ENCODE measurements at regions not wholly inside any gene's neighbourhood (a gene's known extent, or its start where the extent isn't known, plus 50 kb on each side); places are given as distances from the start of the nearest gene placed in this dataset.

- Mint-ChIP-seq H3K9me3 (peaks cover 6% of the 10 kb centered on the region), H3K36me3 (peaks cover 3% of the 10 kb centered on the region), H3K4me1 (ENCODE audit: unreplicated experiment) (no peaks in the 10 kb centered on the region), H3K4me3 (no peak overlapping the region), H3K27ac (no peak overlapping the region), H3K27me3 (no peaks in the 10 kb centered on the region)
- DNase-seq (ENCODE audit: extremely low spot score, unreplicated experiment) = no peak
- peak; percentile 47 for TF ChIP-seq CTCF (conservative IDR thresholded peaks at IDR 0.05)
Observed at GRCh38 chr19:14318873-14319272, 62.4 kb upstream of the ADGRE5 start.

GRCh38 chr19:14317157-14317556 is 64.1 kb upstream of the ADGRE5 start:
- Mint-ChIP-seq H3K27ac (no peak overlapping the region), H3K9me3 (peaks cover 6% of the 10 kb centered on the region), H3K4me3 (no peak overlapping the region)

GRCh38 chr19:14315433-14315832 is 65.8 kb upstream of the ADGRE5 start:
- H3K4me1 Mint-ChIP-seq (ENCODE audit: unreplicated experiment) = no peaks in the 10 kb centered on the region
- no peak for DNase-seq (ENCODE audit: extremely low spot score, unreplicated experiment)
- no peak overlapping the region for H3K4me3 Mint-ChIP-seq
- H3K27ac Mint-ChIP-seq = no peak overlapping the region
- peaks cover 3% of the 10 kb centered on the region for H3K36me3 Mint-ChIP-seq
- peaks cover 6% of the 10 kb centered on the region for H3K9me3 Mint-ChIP-seq
- peak; percentile 43 for TF ChIP-seq CTCF (conservative IDR thresholded peaks at IDR 0.05)
- no peaks in the 10 kb centered on the region for H3K27me3 Mint-ChIP-seq

More at GRCh38 chr19:14317157-14317556, 64.1 kb upstream of the ADGRE5 start:
- DNase-seq (ENCODE audit: extremely low spot score, unreplicated experiment) = no peak
- TF ChIP-seq CTCF (conservative IDR thresholded peaks at IDR 0.05) = no peak
- Mint-ChIP-seq H3K4me1 (ENCODE audit: unreplicated experiment) (no peaks in the 10 kb centered on the region), H3K27me3 (no peaks in the 10 kb centered on the region), H3K36me3 (peaks cover 3% of the 10 kb centered on the region)

- H3K36me3 Mint-ChIP-seq = no peaks in the 10 kb centered on the region
- H3K27me3 Mint-ChIP-seq = no peaks in the 10 kb centered on the region
- TF ChIP-seq CTCF (conservative IDR thresholded peaks at IDR 0.05) = no peak
- DNase-seq (ENCODE audit: extremely low spot score, unreplicated experiment) = no peak
- no peaks in the 10 kb centered on the region for H3K9me3 Mint-ChIP-seq
- no peaks in the 10 kb centered on the region for H3K4me1 Mint-ChIP-seq (ENCODE audit: unreplicated experiment)
- no peak overlapping the region for H3K27ac Mint-ChIP-seq
- H3K4me3 Mint-ChIP-seq = no peak overlapping the region
Observed at GRCh38 chr19:14310055-14310454, 71.2 kb upstream of the ADGRE5 start.

GRCh38 chr19:14305706-14306105 is 75.5 kb upstream of the ADGRE5 start:
- no peak overlapping the region for H3K27ac Mint-ChIP-seq
- H3K4me3 Mint-ChIP-seq = no peak overlapping the region
- H3K4me1 Mint-ChIP-seq (ENCODE audit: unreplicated experiment) = no peaks in the 10 kb centered on the region
- DNase-seq (ENCODE audit: extremely low spot score, unreplicated experiment) = no peak
- H3K27me3 Mint-ChIP-seq = peaks cover 3% of the 10 kb centered on the region
- no peaks in the 10 kb centered on the region for H3K36me3 Mint-ChIP-seq
- no peaks in the 10 kb centered on the region for H3K9me3 Mint-ChIP-seq
- no peak for TF ChIP-seq CTCF (conservative IDR thresholded peaks at IDR 0.05)

GRCh38 chr19:14301150-14301549 is 80.1 kb upstream of the ADGRE5 start:
- no peak for TF ChIP-seq CTCF (conservative IDR thresholded peaks at IDR 0.05)
- H3K4me3 Mint-ChIP-seq = no peak overlapping the region
- no peaks in the 10 kb centered on the region for H3K36me3 Mint-ChIP-seq
- H3K27me3 Mint-ChIP-seq = peaks cover 3% of the 10 kb centered on the region
- H3K27ac Mint-ChIP-seq = no peak overlapping the region
- no peak for DNase-seq (ENCODE audit: extremely low spot score, unreplicated experiment)
- no peaks in the 10 kb centered on the region for H3K4me1 Mint-ChIP-seq (ENCODE audit: unreplicated experiment)
- H3K9me3 Mint-ChIP-seq = no peaks in the 10 kb centered on the region
